DND-41 (cell line): ENCODE measurements at regions not wholly inside any gene's neighbourhood (a gene's known extent, or its start where the extent isn't known, plus 50 kb on each side); places are given as distances from the start of the nearest gene placed in this dataset.

Experiments used
- ATAC-seq: fragments of 200-7000 bp; cut with Tn5 transposase; 3 replicates; pipeline ENCODE4 v1.9.1; 2021; ENCODE audit warnings: low read depth; ENCODE audit not compliant: insufficient read depth
- DNase-seq: peaks from one replicate; pipeline ENCODE4 v3.0.0-alpha.2; 2020
- H2AFZ ChIP-seq: 2 replicates; pipeline ENCODE4 v1.6.0; 2012; ENCODE audit warnings: low read depth, low read length
- H3K27ac ChIP-seq: 2 replicates; pipeline ENCODE4 v1.5.1; 2012; ENCODE audit warnings: low read length, inconsistent platforms
- H3K27me3 ChIP-seq: fragments of 200-600 bp; sonication (generic); 2 replicates; pipeline ENCODE4 v1.6.0; 2012; ENCODE audit warnings: low read length, mild to moderate bottlenecking, inconsistent platforms; ENCODE audit not compliant: insufficient read depth, poor library complexity
- H3K36me3 ChIP-seq: 2 replicates; pipeline ENCODE4 v1.5.1; 2012; ENCODE audit warnings: low read length, inconsistent platforms; ENCODE audit not compliant: insufficient read depth
- H3K4me1 ChIP-seq: 2 replicates; pipeline ENCODE4 v1.5.1; 2012; ENCODE audit warnings: mild to moderate bottlenecking, low read length; ENCODE audit not compliant: insufficient read depth
- H3K4me2 ChIP-seq: 2 replicates; pipeline ENCODE4 v1.6.0; 2012; ENCODE audit warnings: mild to moderate bottlenecking, moderate library complexity, low read length, inconsistent platforms; ENCODE audit not compliant: insufficient read depth
- H3K4me3 ChIP-seq, 2 experiments: fragments of 200-600 bp in 1 of 2; shearing (Covaris generic) in 1 of 2; 2 replicates each; pipeline ENCODE4 v1.5.1; 2012 to 2016; ENCODE audit warnings: inconsistent platforms in 2 of 2, low read length in 2 of 2, mild to moderate bottlenecking in 2 of 2, low read depth in 1 of 2, moderate library complexity in 1 of 2
- H3K79me2 ChIP-seq: 2 replicates; pipeline ENCODE4 v1.6.0; 2012; ENCODE audit warnings: low read length, inconsistent platforms; ENCODE audit not compliant: insufficient read depth
- H3K9ac ChIP-seq: 2 replicates; pipeline ENCODE4 v1.6.0; 2012; ENCODE audit warnings: low read depth, mild to moderate bottlenecking, inconsistent platforms, low read length, moderate library complexity
- H3K9me3 ChIP-seq: 2 replicates; pipeline ENCODE4 v1.5.1; 2012; ENCODE audit warnings: low read length, moderate library complexity, mild to moderate bottlenecking, inconsistent platforms; ENCODE audit not compliant: insufficient read depth, severe bottlenecking
- H4K20me1 ChIP-seq: 2 replicates; pipeline ENCODE4 v1.6.0; 2012; ENCODE audit warnings: low read length; ENCODE audit not compliant: insufficient read depth
- EZH2 ChIP-seq: IDR thresholded peaks from 3 replicates; pipeline ENCODE4 v1.6.1; 2012; ENCODE audit warnings: borderline replicate concordance, low read depth, mild to moderate bottlenecking, moderate library complexity, low read length, inconsistent platforms; ENCODE audit not compliant: severe bottlenecking
- TF ChIP-seq, protein P1 (sequence below): IDR thresholded peaks from 2 replicates; pipeline ENCODE4 v1.5.1; 2012; ENCODE audit warnings: borderline replicate concordance, low read length, moderate library complexity, mild to moderate bottlenecking; ENCODE audit not compliant: poor library complexity, severe bottlenecking; ENCODE audit errors: extremely low read depth

DNA sequence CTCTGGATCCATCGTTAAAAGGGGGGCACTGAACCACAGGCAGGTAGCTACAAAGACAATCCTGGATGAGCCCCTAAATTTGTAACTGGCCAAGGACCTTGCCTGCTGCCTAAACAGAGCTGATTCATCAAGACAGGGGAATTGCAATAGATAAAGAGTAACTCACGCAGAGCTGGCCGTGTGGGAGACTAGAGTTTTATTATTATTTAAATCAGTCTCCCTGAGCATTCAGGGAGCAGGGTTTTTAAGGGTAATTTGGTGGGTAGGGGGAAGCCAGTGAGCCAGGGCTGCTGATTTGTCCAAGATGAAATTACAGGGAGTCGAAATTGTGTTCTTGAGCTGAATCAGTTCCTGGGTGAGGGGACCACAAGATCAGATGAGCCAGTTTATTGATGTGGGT lies 885.1 kb upstream of the CADM2 start:
- TF ChIP-seq, protein P1, sequence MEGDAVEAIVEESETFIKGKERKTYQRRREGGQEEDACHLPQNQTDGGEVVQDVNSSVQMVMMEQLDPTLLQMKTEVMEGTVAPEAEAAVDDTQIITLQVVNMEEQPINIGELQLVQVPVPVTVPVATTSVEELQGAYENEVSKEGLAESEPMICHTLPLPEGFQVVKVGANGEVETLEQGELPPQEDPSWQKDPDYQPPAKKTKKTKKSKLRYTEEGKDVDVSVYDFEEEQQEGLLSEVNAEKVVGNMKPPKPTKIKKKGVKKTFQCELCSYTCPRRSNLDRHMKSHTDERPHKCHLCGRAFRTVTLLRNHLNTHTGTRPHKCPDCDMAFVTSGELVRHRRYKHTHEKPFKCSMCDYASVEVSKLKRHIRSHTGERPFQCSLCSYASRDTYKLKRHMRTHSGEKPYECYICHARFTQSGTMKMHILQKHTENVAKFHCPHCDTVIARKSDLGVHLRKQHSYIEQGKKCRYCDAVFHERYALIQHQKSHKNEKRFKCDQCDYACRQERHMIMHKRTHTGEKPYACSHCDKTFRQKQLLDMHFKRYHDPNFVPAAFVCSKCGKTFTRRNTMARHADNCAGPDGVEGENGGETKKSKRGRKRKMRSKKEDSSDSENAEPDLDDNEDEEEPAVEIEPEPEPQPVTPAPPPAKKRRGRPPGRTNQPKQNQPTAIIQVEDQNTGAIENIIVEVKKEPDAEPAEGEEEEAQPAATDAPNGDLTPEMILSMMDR = no peak
- no peaks in the 10 kb centered on the region for H3K27me3 ChIP-seq
- H3K4me2 ChIP-seq = no peak overlapping the region
- no peaks in the 10 kb centered on the region for H3K36me3 ChIP-seq
- H3K79me2 ChIP-seq = no peaks in the 10 kb centered on the region
- H3K4me3 ChIP-seq = no peak overlapping the region
- no peak overlapping the region for H2AFZ ChIP-seq
- ATAC-seq (no peak), DNase-seq (no peak)
- no peak overlapping the region for H3K27ac ChIP-seq
- H4K20me1 ChIP-seq = no peaks in the 10 kb centered on the region
- H3K9me3 ChIP-seq = no peaks in the 10 kb centered on the region
- no peak overlapping the region for H3K9ac ChIP-seq
- no peaks in the 10 kb centered on the region for H3K4me1 ChIP-seq

DNA sequence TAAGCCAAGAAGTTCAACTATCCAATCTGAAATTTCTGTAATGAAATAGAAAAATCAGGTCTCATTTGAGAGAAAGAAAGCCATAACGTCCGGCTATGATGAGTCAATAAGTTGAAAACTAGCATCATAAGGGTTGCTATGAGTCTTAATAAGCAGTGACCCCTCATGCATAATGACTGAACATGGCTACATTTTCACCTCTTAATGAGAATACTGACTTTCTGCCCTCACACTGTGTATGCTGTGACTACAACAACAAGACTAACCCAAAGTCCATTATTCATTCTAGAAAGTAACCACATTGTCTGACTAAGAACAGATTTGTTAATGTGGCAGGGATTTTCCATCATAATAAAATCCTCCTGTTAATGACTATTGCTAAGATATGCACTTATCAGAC lies 884.0 kb upstream of the CADM2 start:
- H3K9ac ChIP-seq = no peak overlapping the region
- no peak for TF ChIP-seq EZH2
- TF ChIP-seq, protein P1 = no peak
- no peaks in the 10 kb centered on the region for H3K36me3 ChIP-seq
- no peaks in the 10 kb centered on the region for H3K79me2 ChIP-seq
- H3K4me2 ChIP-seq = no peak overlapping the region
- ATAC-seq (no peak), DNase-seq (no peak)
- H3K9me3 ChIP-seq = no peaks in the 10 kb centered on the region
- no peaks in the 10 kb centered on the region for H4K20me1 ChIP-seq
- no peak overlapping the region for H3K27ac ChIP-seq
- no peak overlapping the region for H3K4me3 ChIP-seq
- H3K4me1 ChIP-seq = no peaks in the 10 kb centered on the region
- H2AFZ ChIP-seq = no peak overlapping the region
- no peaks in the 10 kb centered on the region for H3K27me3 ChIP-seq

- Histone ChIP-seq H3K27ac (no peak overlapping the region), H3K9me3 (no peaks in the 10 kb centered on the region), H3K4me1 (no peaks in the 10 kb centered on the region), H2AFZ (no peak overlapping the region), H4K20me1 (no peaks in the 10 kb centered on the region), H3K4me2 (no peak overlapping the region), H3K4me3 (no peak overlapping the region), H3K27me3 (no peaks in the 10 kb centered on the region), H3K9ac (no peak overlapping the region), H3K36me3 (no peaks in the 10 kb centered on the region), H3K79me2 (no peaks in the 10 kb centered on the region)
- no peak for ATAC-seq
- no peak for DNase-seq
- TF ChIP-seq, protein P1 = peak; percentile 36
- no peak for TF ChIP-seq EZH2
These were observed 881.3 kb upstream of the CADM2 start for GRCh38 chr3:84077479-84077878.

GRCh38 chr3:84082726-84083125 lies 876.1 kb upstream of the CADM2 start:
- no peaks in the 10 kb centered on the region for H3K4me1 ChIP-seq
- no peak for ATAC-seq
- H3K36me3 ChIP-seq = no peaks in the 10 kb centered on the region
- H3K4me3 ChIP-seq = no peak overlapping the region
- peaks cover 2% of the 10 kb centered on the region for H3K9me3 ChIP-seq
- H3K27me3 ChIP-seq = no peaks in the 10 kb centered on the region
- H2AFZ ChIP-seq = no peak overlapping the region
- no peak for DNase-seq
- H3K9ac ChIP-seq = no peak overlapping the region
- H3K79me2 ChIP-seq = no peaks in the 10 kb centered on the region
- no peaks in the 10 kb centered on the region for H4K20me1 ChIP-seq
- H3K4me2 ChIP-seq = no peak overlapping the region
- TF ChIP-seq, protein P1 = no peak
- TF ChIP-seq EZH2 = no peak
- no peak overlapping the region for H3K27ac ChIP-seq
